Kasumi-1 (cell line): ENCODE measurements at regions not wholly inside any gene's neighbourhood (a gene's known extent, or its start where the extent isn't known, plus 50 kb on each side); places are given as distances from the start of the nearest gene placed in this dataset.

Experiments used
- DNase-seq, 2 experiments: peaks; one replicate each; lab custom pipeline; 2025; lab: John Stamatoyannopoulos, UW

DNA sequence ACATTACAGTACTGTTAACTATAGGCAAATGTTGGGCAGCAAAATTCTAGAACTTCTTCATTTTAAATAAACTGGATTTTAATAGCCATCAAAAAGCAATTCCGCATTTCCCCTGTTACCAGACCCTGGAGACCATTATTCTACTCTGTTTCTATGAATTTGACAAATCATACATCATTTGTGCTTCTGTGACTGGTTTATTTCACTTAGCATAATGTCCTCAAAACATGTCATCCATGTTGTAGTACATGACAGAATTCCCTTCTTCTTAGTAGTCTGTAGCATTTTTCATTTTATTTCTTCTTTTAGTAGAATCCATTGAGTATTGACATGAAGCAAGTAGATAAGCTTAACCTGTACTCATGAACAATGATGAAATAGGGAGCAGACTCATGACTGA lies 59.4 kb upstream of the PPP4R3C start:
- no peak for DNase-seq

DNA sequence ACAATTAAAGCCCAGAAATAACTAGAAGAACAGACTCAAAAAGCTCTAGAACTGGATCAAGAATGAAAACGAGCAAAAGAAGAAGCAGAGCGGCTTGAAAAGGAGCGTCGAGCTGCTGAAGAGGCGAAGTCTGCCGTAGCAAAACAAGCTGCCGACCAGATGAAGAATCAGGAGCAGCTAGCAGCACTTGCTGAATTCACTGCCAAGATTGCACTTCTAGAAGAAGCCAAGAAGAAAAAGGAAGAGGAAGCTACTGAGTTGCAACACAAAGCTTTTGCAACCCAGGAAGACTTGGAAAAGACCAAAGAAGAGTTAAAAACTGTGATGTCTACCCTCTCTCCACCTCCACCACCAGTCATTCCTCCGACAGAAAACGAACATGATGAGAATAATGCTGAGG lies 56.1 kb upstream of the PPP4R3C start:
- peak in 1 of 2 experiments; percentile 1 for DNase-seq
